Vagina (tissue), 2 donors: ENCODE measurements at regions not wholly inside any gene's neighbourhood (a gene's known extent, or its start where the extent isn't known, plus 50 kb on each side); places are given as distances from the start of the nearest gene placed in this dataset.

ENCODE experiments used
- DNase-seq, 2 donors: peaks; one replicate each; pipeline ENCODE4 v3.0.0-alpha.2; 2017; ENCODE audit errors: extremely low spot score in 2 of 2
- H3K27ac ChIP-seq: fragments of 200-600 bp; sonication (generic); one replicate; pipeline ENCODE4 v1.5.1; 2019
- H3K27me3 ChIP-seq: fragments of 200-600 bp; sonication (generic); one replicate; pipeline ENCODE4 v1.5.1; 2019
- H3K36me3 ChIP-seq, 2 donors: fragments of 200-600 bp; sonication (generic); one replicate each; pipeline ENCODE4 v1.5.1; 2017 to 2019
- H3K4me1 ChIP-seq: fragments of 200-600 bp; sonication (generic); one replicate; pipeline ENCODE4 v1.5.1; 2019
- H3K4me3 ChIP-seq, 2 donors: fragments of 200-600 bp; sonication (generic); 1 replicate in 1 of 2; 2 replicates in 1 of 2; pipeline ENCODE4 v1.5.1; 2016 to 2019
- H3K9me3 ChIP-seq: fragments of 200-600 bp; sonication (generic); one replicate; pipeline ENCODE4 v1.5.1; 2019
- POLR2A ChIP-seq, 2 donors: fragments of 450-650 bp; IDR thresholded peaks; one replicate each; pipeline ENCODE4 v1.6.1; 2017; ENCODE audit warnings: antibody characterized with exemption in 2 of 2, mild to moderate bottlenecking in 2 of 2, moderate library complexity in 2 of 2
- POLR2AphosphoS5 ChIP-seq, 2 donors: sonication (generic); formaldehyde crosslinking; IDR thresholded peaks; one replicate each; pipeline ENCODE4 v1.9.0; 2017; ENCODE audit warnings: antibody characterized with exemption in 2 of 2, mild to moderate bottlenecking in 2 of 2, low read depth in 1 of 2; ENCODE audit not compliant: insufficient read depth in 1 of 2
- intact Hi-C: fragments of 100-400 bp; cut with DNase I; formaldehyde crosslinking; loops from one replicate; pipeline ENCODE4 v1.15.1; 2023
- TF ChIP-seq, protein P1 (sequence below), 3 experiments: fragments of 450-650 bp in 2 of 3; fragments of 200-600 bp in 1 of 3; sonication (generic) in 1 of 3; IDR thresholded peaks; one replicate each; pipeline ENCODE4 v1.5.1; 2017 to 2019; ENCODE audit warnings: antibody characterized with exemption in 3 of 3, mild to moderate bottlenecking in 2 of 3, moderate library complexity in 2 of 3

- intact Hi-C loops = no loop called here
- no peaks in the 10 kb centered on the region for H3K36me3 ChIP-seq
- H3K27me3 ChIP-seq = no peaks in the 10 kb centered on the region
- no peak for TF ChIP-seq POLR2A (IDR thresholded peaks at IDR 0.05)
- TF ChIP-seq, protein P1, sequence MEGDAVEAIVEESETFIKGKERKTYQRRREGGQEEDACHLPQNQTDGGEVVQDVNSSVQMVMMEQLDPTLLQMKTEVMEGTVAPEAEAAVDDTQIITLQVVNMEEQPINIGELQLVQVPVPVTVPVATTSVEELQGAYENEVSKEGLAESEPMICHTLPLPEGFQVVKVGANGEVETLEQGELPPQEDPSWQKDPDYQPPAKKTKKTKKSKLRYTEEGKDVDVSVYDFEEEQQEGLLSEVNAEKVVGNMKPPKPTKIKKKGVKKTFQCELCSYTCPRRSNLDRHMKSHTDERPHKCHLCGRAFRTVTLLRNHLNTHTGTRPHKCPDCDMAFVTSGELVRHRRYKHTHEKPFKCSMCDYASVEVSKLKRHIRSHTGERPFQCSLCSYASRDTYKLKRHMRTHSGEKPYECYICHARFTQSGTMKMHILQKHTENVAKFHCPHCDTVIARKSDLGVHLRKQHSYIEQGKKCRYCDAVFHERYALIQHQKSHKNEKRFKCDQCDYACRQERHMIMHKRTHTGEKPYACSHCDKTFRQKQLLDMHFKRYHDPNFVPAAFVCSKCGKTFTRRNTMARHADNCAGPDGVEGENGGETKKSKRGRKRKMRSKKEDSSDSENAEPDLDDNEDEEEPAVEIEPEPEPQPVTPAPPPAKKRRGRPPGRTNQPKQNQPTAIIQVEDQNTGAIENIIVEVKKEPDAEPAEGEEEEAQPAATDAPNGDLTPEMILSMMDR (IDR thresholded peaks at IDR 0.05) = no peak
- no peak for TF ChIP-seq POLR2AphosphoS5 (IDR thresholded peaks at IDR 0.05; ENCODE audit: insufficient read depth in 1 of 2, low read depth in 1 of 2)
- H3K27ac ChIP-seq = no peak overlapping the region
- no peak for DNase-seq
- no peak overlapping the region for H3K4me3 ChIP-seq
- no peaks in the 10 kb centered on the region for H3K9me3 ChIP-seq
- H3K4me1 ChIP-seq = peaks cover 19% of the 10 kb centered on the region
Measured at GRCh38 chr18:6559296-6559695, 144.6 kb upstream of the L3MBTL4 start.

DNA sequence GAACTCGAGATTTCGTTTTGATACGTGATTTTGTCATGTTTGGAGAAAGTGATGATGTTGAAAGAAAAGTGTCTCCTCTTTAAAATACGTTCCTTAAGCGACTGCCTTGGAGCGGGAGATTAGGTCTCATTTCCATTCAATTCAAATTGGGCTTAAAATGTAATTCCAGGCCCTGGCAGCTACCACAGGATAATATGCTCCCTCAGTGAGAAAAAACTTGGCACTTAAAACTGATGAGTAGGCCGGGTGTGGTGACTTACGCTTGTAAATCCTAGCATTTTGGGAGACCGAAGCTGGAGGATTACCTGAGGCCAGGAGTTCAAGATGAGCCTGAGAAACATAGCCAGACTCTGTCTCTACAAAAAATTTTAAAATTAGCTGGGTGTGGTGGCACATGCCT lies 146.3 kb upstream of the L3MBTL4 start:
- TF ChIP-seq POLR2AphosphoS5 (IDR thresholded peaks at IDR 0.05; ENCODE audit: insufficient read depth in 1 of 2, low read depth in 1 of 2) (no peak), POLR2A (IDR thresholded peaks at IDR 0.05) (no peak)
- TF ChIP-seq, protein P1 (IDR thresholded peaks at IDR 0.05) = no peak
- Histone ChIP-seq H3K27me3 (no peaks in the 10 kb centered on the region), H3K4me1 (peaks cover 19% of the 10 kb centered on the region), H3K36me3 (no peaks in the 10 kb centered on the region), H3K27ac (peak overlapping the region; percentile 9), H3K4me3 (no peak overlapping the region), H3K9me3 (no peaks in the 10 kb centered on the region)
- intact Hi-C loops = loop anchor here (5.0 kb wide), 1 partner anchor 1036 kb away; no protein-coding TSS in a partner anchor
- DNase-seq = no peak

- H3K4me3 ChIP-seq = no peak overlapping the region
- H3K27ac ChIP-seq = peak overlapping the region; percentile 32
- H3K27me3 ChIP-seq = no peaks in the 10 kb centered on the region
- no peak for DNase-seq
- no peaks in the 10 kb centered on the region for H3K36me3 ChIP-seq
- intact Hi-C loops = loop anchor here (5.0 kb wide), 1 partner anchor 1036 kb away; no protein-coding TSS in a partner anchor
- TF ChIP-seq POLR2AphosphoS5 (IDR thresholded peaks at IDR 0.05; ENCODE audit: insufficient read depth in 1 of 2, low read depth in 1 of 2) (peak in 1 of 2 donors; percentile 21), POLR2A (IDR thresholded peaks at IDR 0.05) (no peak)
- TF ChIP-seq, protein P1 (IDR thresholded peaks at IDR 0.05) = no peak
- H3K4me1 ChIP-seq = peaks cover 19% of the 10 kb centered on the region
- no peaks in the 10 kb centered on the region for H3K9me3 ChIP-seq
Measured at GRCh38 chr18:6561420-6561861, 146.7 kb upstream of the L3MBTL4 start.

DNA sequence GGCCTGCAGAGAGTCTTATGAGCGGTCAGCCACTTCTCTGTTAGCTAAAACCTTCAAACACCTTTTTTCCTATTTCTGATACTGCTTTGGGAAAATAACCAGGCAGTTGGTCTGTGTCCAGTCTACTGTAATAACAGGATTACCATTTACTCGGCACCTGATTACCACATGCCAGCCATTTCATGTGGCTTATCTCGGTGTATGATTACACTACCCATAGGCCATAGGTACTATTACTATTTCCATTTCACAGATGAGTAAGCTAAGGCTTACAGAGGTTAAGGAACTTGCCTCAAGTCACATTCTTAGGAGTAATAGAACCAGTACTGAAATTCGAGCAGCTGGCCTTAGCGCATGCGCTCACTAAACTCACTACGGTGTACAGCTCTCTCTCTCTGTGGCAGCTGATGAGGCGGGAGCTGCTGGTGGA lies 147.2 kb upstream of the L3MBTL4 start:
- Histone ChIP-seq H3K27me3 (no peaks in the 10 kb centered on the region), H3K9me3 (no peaks in the 10 kb centered on the region), H3K36me3 (no peaks in the 10 kb centered on the region), H3K4me1 (peaks cover 19% of the 10 kb centered on the region), H3K4me3 (no peak overlapping the region), H3K27ac (peak overlapping the region; percentile 32)
- DNase-seq = no peak
- TF ChIP-seq, protein P1 (IDR thresholded peaks at IDR 0.05) = no peak
- TF ChIP-seq POLR2A (IDR thresholded peaks at IDR 0.05) (no peak), POLR2AphosphoS5 (IDR thresholded peaks at IDR 0.05; ENCODE audit: insufficient read depth in 1 of 2, low read depth in 1 of 2) (no peak)
- intact Hi-C loops = loop anchor here (5.0 kb wide), 1 partner anchor 1035 kb away; no protein-coding TSS in a partner anchor

GRCh38 chr18:6563896-6564295 lies 149.2 kb upstream of the L3MBTL4 start:
- TF ChIP-seq POLR2AphosphoS5 (IDR thresholded peaks at IDR 0.05; ENCODE audit: insufficient read depth in 1 of 2, low read depth in 1 of 2) (no peak), POLR2A (IDR thresholded peaks at IDR 0.05) (no peak)
- TF ChIP-seq, protein P1 (IDR thresholded peaks at IDR 0.05) = no peak
- no peak overlapping the region for H3K27ac ChIP-seq

More at GRCh38 chr18:6563896-6564295, 149.2 kb upstream of the L3MBTL4 start:
- H3K4me3 ChIP-seq = no peak overlapping the region
- H3K36me3 ChIP-seq = no peaks in the 10 kb centered on the region
- H3K4me1 ChIP-seq = peaks cover 19% of the 10 kb centered on the region
- no peaks in the 10 kb centered on the region for H3K9me3 ChIP-seq
- intact Hi-C loops = loop anchor here (5.0 kb wide), 1 partner anchor 1033 kb away; no protein-coding TSS in a partner anchor
- DNase-seq = no peak
- no peaks in the 10 kb centered on the region for H3K27me3 ChIP-seq
